ENCODE measurements at regions not wholly inside any gene's neighbourhood (a gene's known extent, or its start where the extent isn't known, plus 50 kb on each side); places are given as distances from the start of the nearest gene placed in this dataset.

GRCh38 chr1:89472886-89473417 lies 51.7 kb upstream of the LRRC8B start:
- no peaks in the 10 kb centered on the region for H3K4me1 Mint-ChIP-seq
- no peaks in the 10 kb centered on the region for H3K36me3 Mint-ChIP-seq
- DNase-seq (ENCODE audit: low spot score in 2 of 2) (no peak), ATAC-seq (no peak)
- H3K27ac Mint-ChIP-seq = no peak overlapping the region
- H3K9me3 Mint-ChIP-seq = peaks cover 3% of the 10 kb centered on the region
- H3K4me3 Mint-ChIP-seq = no peak overlapping the region

Data from stimulated activated effector memory CD8-positive, alpha-beta T cell treated with anti-CD3 and anti-CD28 coated beads, Interleukin-12 subunit alpha, Interleukin-12 subunit beta, amount 100 ng/mL, for 72 hours (primary cell).